ENCODE measurements at regions not wholly inside any gene's neighbourhood (a gene's known extent, or its start where the extent isn't known, plus 50 kb on each side); places are given as distances from the start of the nearest gene placed in this dataset.
A peak's percentile ranks its signal among the peaks of the same experiment; 100 is the strongest.

DNA sequence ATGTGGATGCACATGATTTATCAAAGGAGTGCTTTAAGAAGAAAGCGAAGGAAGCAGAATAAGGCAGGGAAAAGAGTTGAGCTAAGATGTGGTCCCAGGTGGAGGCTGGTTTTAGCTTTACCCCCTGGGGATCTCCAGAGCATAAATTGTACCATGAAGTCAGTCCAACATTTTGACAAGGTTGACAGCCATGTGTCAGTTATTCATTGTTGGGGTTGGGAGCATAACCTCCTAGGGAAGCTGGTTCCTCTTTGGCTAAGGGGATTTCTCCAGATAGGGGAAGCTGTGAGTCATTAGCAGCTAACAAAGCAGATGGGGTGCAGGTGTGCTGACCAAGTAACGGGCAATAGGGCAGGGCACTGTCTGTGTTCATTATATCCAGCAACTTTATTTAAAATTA lies 123.7 kb upstream of the IGSF10 start (continued):
- TF ChIP-seq, protein P1, sequence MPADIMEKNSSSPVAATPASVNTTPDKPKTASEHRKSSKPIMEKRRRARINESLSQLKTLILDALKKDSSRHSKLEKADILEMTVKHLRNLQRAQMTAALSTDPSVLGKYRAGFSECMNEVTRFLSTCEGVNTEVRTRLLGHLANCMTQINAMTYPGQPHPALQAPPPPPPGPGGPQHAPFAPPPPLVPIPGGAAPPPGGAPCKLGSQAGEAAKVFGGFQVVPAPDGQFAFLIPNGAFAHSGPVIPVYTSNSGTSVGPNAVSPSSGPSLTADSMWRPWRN (IDR thresholded peaks at IDR 0.05; ENCODE audit: low read depth) = no peak
- no peak for TF ChIP-seq ZBTB1 (CRISPR knock-in tag; IDR thresholded peaks at IDR 0.05; ENCODE audit: borderline replicate concordance, low read depth)
- TF ChIP-seq MEIS2 (IDR thresholded peaks at IDR 0.05; ENCODE audit: partially characterized antibody) = peak; percentile 81
- TF ChIP-seq ELF1 (tag; IDR thresholded peaks at IDR 0.05) = no peak
- no peak for TF ChIP-seq PTBP1 (IDR thresholded peaks at IDR 0.05; ENCODE audit: low read depth, low read length)

DNA sequence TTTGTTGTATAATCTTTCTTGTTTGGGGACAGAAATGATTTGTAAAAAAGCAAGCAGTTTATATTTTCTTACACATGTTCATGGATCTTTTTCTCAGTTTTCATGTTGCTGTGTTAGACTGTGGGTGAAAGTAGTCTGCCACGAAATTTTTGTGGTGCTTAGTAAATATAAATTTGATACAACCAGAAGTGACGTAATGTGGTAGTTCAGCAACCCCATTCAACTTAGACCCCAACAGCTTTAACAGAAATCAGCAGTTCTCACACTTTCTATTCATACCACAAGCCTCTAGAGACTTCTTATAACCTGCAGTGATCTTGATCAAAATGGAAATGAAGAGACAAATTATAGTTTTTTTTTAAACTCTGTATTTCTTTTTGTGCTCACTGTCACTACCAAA lies 120.2 kb upstream of the IGSF10 start:
- ChIA-PET POLR2A (interaction anchor here (0.8 kb wide), 1 partner anchor 16 kb away, joined by 3 read pairs; no protein-coding TSS in a partner anchor), CTCF (ENCODE audit: low intra/inter-chr PET ratio) (no interaction called here)
- H3K4me3 ChIP-seq = no peak overlapping the region
- no peak overlapping the region for H3K9ac ChIP-seq (ENCODE audit: insufficient read depth in 1 of 2, low read depth in 2 of 2, low read length in 2 of 2)
- H3K4me1 ChIP-seq (replicated peaks in 1 of 2; ENCODE audit: control insufficient read depth in 2 of 2, insufficient read depth in 2 of 2, low read length in 2 of 2) = no peaks in the 10 kb centered on the region; a peak in 1 of 5 replicates
- FAIRE-seq (no peak), DNase-seq (ENCODE audit: extremely low read depth in 1 of 4, low spot score in 3 of 4) (no peak), ATAC-seq (no peak)
- BruUV-seq (replicated peaks) = no TSS peak
- no peaks in the 10 kb centered on the region for H3K9me1 ChIP-seq (ENCODE audit: control insufficient read depth, insufficient read depth, low read length)
- intact Hi-C loops (cut with micrococcal nuclease) (no loop called here), in situ Hi-C loops (cut with MboI) (no loop called here)
- peak overlapping the region; percentile 54 for H2AFZ ChIP-seq (ENCODE audit: low read depth, low read length)
- no peaks in the 10 kb centered on the region for H3K27me3 ChIP-seq (ENCODE audit: control insufficient read depth in 2 of 2, insufficient read depth in 2 of 2, low read length in 2 of 2)
- WGBS (ENCODE audit: insufficient coverage, low coverage, missing lambda C conversion rate) = 26% methylated on average over 2 of the region's 2 CpGs
- H3K36me3 ChIP-seq (ENCODE audit: control insufficient read depth, insufficient read depth, low read length) = no peaks in the 10 kb centered on the region
- H3K79me2 ChIP-seq (ENCODE audit: control insufficient read depth, insufficient read depth, low read length) = no peaks in the 10 kb centered on the region
- no peaks in the 10 kb centered on the region for H4K20me1 ChIP-seq (replicated peaks; ENCODE audit: control insufficient read depth, insufficient read depth, low read length)
- H3K4me2 ChIP-seq (ENCODE audit: insufficient read depth, low read length) = no peak overlapping the region
- no peak overlapping the region for H3K27ac ChIP-seq (ENCODE audit: extremely low read depth, low read depth, low read length)
- peaks cover 2% of the 10 kb centered on the region for H3K9me3 ChIP-seq (replicated peaks; ENCODE audit: control insufficient read depth, insufficient read depth, low read depth, low read length)
- TF ChIP-seq FOXA1 (IDR thresholded peaks at IDR 0.05; ENCODE audit: borderline replicate concordance) = no peak
- TF ChIP-seq, protein P2, sequence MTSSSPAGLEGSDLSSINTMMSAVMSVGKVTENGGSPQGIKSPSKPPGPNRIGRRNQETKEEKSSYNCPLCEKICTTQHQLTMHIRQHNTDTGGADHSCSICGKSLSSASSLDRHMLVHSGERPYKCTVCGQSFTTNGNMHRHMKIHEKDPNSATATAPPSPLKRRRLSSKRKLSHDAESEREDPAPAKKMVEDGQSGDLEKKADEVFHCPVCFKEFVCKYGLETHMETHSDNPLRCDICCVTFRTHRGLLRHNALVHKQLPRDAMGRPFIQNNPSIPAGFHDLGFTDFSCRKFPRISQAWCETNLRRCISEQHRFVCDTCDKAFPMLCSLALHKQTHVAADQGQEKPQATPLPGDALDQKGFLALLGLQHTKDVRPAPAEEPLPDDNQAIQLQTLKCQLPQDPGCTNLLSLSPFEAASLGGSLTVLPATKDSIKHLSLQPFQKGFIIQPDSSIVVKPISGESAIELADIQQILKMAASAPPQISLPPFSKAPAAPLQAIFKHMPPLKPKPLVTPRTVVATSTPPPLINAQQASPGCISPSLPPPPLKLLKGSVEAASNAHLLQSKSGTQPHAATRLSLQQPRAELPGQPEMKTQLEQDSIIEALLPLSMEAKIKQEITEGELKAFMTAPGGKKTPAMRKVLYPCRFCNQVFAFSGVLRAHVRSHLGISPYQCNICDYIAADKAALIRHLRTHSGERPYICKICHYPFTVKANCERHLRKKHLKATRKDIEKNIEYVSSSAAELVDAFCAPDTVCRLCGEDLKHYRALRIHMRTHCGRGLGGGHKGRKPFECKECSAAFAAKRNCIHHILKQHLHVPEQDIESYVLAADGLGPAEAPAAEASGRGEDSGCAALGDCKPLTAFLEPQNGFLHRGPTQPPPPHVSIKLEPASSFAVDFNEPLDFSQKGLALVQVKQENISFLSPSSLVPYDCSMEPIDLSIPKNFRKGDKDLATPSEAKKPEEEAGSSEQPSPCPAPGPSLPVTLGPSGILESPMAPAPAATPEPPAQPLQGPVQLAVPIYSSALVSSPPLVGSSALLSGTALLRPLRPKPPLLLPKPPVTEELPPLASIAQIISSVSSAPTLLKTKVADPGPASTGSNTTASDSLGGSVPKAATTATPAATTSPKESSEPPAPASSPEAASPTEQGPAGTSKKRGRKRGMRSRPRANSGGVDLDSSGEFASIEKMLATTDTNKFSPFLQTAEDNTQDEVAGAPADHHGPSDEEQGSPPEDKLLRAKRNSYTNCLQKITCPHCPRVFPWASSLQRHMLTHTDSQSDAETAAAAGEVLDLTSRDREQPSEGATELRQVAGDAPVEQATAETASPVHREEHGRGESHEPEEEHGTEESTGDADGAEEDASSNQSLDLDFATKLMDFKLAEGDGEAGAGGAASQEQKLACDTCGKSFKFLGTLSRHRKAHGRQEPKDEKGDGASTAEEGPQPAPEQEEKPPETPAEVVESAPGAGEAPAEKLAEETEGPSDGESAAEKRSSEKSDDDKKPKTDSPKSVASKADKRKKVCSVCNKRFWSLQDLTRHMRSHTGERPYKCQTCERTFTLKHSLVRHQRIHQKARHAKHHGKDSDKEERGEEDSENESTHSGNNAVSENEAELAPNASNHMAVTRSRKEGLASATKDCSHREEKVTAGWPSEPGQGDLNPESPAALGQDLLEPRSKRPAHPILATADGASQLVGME (CRISPR knock-in tag; IDR thresholded peaks at IDR 0.05) = no peak
- TF ChIP-seq IFI16 (CRISPR knock-in tag; IDR thresholded peaks at IDR 0.05) = no peak
- TF ChIP-seq CXXC5 (CRISPR knock-in tag; IDR thresholded peaks at IDR 0.05) = no peak
- TF ChIP-seq, protein P3, sequence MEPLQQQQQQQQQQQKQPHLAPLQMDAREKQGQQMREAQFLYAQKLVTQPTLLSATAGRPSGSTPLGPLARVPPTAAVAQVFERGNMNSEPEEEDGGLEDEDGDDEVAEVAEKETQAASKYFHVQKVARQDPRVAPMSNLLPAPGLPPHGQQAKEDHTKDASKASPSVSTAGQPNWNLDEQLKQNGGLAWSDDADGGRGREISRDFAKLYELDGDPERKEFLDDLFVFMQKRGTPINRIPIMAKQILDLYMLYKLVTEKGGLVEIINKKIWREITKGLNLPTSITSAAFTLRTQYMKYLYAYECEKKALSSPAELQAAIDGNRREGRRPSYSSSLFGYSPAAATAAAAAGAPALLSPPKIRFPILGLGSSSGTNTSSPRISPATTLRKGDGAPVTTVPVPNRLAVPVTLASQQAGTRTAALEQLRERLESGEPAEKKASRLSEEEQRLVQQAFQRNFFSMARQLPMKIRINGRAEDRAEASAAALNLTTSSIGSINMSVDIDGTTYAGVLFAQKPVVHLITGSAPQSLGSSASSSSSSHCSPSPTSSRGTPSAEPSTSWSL (CRISPR knock-in tag; IDR thresholded peaks at IDR 0.05; ENCODE audit: borderline replicate concordance) = no peak
- no peak for TF ChIP-seq U2AF1 (optimal IDR thresholded peaks at IDR 0.05; ENCODE audit: low read depth, low read length)
- no peak for TF ChIP-seq DMBX1 (CRISPR knock-in tag; IDR thresholded peaks at IDR 0.05; ENCODE audit: borderline replicate concordance)
- no peak for TF ChIP-seq MYBL2 (IDR thresholded peaks at IDR 0.05; ENCODE audit: low read depth)
- no peak for TF ChIP-seq MYBL2 (CRISPR knock-in tag; IDR thresholded peaks at IDR 0.05; ENCODE audit: borderline replicate concordance)
- TF ChIP-seq STAG1 (CRISPR knock-in tag; IDR thresholded peaks at IDR 0.05; ENCODE audit: borderline replicate concordance) = no peak
